ENCODE measurements at regions not wholly inside any gene's neighbourhood (a gene's known extent, or its start where the extent isn't known, plus 50 kb on each side); places are given as distances from the start of the nearest gene placed in this dataset.
"Not testable (repeated sequence)": the region's sequence is repeated elsewhere in the genome, so short reads cannot be mapped to it uniquely, and the experiment has no call there.

- no peak for DNase-seq (ENCODE audit: low read depth in 2 of 2)
Measured at GRCh38 chr22:45061332-45061731, 51.5 kb upstream of the PHF21B start.

- DNase-seq (ENCODE audit: low read depth in 2 of 2) = no peak
Measured at GRCh38 chr22:45064313-45065278, 54.8 kb upstream of the PHF21B start.

DNA sequence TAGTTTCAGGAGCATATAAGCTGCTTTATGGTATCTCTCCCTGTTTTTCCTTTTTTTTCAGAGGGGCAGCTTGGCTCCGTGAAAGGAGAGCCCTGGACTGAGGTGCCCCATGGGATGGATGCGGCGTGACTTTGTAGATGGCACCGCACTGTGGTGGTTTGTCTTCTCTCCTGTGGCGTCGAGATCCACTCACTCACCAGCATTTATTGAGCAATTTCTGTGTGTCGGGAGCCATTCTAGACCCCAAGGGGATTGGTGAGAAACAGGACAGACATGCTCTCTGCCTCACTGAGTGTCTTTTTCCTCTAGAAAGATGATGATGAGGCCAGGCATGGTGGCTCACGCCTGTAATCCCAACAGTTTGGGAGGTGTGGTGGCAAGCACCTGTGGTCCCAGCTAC is 55.9 kb upstream of the PHF21B start:
- no peak for DNase-seq (ENCODE audit: low read depth in 2 of 2)

DNA sequence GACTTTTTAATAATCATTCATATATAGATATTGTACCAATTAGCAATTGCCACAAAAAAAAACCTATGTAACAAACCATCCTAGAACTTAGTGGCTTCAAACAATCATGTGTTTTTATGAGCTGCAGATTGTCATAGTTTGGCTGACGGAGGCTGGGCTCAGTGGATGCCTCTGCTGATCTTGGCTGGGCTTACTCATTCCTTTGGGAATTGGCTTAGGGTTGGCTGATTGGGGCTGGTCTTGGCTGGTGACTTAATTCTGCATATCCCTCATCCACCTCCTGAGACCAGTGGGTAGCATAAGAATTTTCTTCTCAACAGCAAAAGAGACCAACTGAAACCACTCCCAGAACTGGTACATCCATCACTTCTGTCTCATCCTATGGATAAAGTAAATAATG is 57.9 kb upstream of the PHF21B start:
- no peak for DNase-seq (ENCODE audit: low read depth in 2 of 2)

DNA sequence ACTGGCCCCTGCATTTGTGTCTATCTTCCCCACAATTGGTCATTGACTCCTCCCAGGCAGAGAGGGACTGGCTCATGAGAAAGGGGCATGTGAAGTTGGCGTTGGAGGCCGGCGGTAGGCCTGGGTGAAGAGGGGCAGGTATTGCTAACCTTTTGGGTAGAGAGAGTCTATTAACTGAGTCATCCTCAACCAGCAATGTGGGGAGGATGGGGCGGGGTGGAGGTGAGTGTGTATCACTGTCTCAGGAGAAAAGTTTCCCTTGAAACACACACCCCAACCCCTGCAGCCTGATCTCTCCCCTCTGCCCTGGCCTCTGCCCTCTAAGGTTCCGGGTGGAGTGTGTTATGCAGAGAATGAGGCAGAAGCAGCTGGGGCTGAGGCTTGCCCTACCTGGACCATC is 60.1 kb upstream of the PHF21B start:
- no peak for DNase-seq (ENCODE audit: low read depth in 2 of 2)

DNA sequence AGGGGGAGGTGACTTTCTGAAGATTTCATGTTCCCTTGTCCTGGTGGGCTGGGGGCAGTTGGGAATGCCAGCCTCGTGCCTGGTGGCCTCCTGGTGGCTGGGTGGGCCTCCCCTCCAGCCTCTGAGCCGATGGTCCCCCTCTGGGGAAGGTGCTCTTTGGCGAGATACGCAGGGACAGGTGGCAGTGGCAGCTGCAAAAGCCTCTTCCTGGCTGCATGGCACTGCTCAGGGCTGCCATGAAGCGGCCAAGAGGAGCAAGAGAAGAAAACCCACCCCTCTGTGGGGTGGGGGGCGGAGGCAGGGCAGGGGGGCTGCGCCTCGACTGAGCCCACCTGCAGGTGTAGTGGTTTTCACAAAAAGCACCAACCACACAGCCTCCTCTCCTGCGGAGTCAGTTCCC is 61.8 kb upstream of the PHF21B start:
- no peak for DNase-seq (ENCODE audit: low read depth in 2 of 2)

- peak in 1 of 2 donors; percentile 12 for DNase-seq (ENCODE audit: low read depth in 2 of 2)
Measured at GRCh38 chr22:45072322-45072903, 62.6 kb upstream of the PHF21B start.

DNA sequence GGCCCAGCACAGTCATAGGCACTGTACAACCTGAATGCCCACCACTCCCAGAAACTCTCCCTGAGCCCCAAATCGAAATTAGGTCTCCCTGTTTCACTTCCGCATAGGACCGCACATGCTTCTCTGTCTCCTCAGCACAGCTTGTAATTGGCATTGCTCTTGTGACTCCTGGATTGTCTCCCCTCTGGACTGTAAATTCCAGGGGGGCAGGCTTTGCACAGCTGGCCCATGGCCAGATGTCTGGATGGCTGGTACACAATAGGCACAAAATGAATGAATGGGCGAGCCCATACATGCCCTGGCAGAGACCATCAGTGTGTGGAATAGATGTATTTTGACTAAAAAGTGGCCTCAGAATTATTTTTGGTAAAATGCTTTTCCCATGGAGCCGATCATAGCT is 63.3 kb upstream of the PHF21B start:
- no peak for DNase-seq (ENCODE audit: low read depth in 2 of 2)

DNA sequence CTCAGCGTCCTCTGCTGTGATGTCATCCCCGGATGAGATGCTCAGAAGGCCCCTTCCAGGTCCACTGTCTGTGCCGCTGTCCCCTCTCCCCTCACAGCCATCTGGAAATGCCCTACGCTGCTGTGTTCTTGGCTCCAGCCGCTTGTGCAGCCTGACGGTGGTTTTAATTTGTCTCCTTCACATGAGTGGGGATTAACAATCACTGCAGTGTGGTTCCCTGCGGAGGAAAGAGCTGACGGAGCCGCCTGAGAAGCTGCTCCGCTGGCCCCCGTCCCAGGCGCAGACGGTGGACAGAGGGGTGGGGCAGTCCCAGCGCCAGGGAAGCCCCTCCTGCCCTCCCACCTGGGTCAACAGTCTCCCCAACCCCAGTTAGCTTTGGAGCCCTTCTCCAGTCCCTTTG is 67.5 kb upstream of the PHF21B start:
- no peak for DNase-seq (ENCODE audit: low read depth in 2 of 2)

- DNase-seq (ENCODE audit: low read depth in 2 of 2) = no peak
Measured at GRCh38 chr22:45077826-45078334, 68.1 kb upstream of the PHF21B start.

- DNase-seq (ENCODE audit: low read depth in 2 of 2) = no peak
Measured at GRCh38 chr22:45082795-45083194, 73.0 kb upstream of the PHF21B start.

- DNase-seq (ENCODE audit: low read depth in 2 of 2) = no peak
Measured at GRCh38 chr22:45083659-45084305, 74.0 kb upstream of the PHF21B start.

- no peak for DNase-seq (ENCODE audit: low read depth in 2 of 2)
Measured at GRCh38 chr22:45084400-45084920, 74.7 kb upstream of the PHF21B start.

- DNase-seq (ENCODE audit: low read depth in 2 of 2) = no peak
Measured at GRCh38 chr22:45087802-45088201, 75.9 kb upstream of the NUP50 start.

DNA sequence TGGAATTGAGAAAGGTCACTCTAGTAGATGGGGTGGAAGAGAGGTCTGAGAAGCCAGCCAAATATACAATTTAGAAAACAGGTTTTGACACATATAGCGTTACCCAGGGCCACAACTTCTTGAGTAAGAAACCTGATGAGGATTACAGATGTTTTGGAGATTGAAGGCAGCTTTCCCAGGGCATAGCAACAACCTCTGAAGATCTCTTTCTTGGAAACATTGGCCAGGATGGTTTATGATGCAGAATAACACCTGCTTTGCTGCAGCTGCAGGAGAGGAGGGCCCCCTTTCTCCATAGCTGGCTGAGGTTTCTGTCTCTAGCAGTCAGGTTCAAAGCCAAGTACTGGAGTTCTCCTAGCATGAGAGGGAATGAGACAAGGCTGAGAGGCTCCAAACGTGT is 75.1 kb upstream of the NUP50 start:
- no peak for DNase-seq (ENCODE audit: low read depth in 2 of 2)

DNA sequence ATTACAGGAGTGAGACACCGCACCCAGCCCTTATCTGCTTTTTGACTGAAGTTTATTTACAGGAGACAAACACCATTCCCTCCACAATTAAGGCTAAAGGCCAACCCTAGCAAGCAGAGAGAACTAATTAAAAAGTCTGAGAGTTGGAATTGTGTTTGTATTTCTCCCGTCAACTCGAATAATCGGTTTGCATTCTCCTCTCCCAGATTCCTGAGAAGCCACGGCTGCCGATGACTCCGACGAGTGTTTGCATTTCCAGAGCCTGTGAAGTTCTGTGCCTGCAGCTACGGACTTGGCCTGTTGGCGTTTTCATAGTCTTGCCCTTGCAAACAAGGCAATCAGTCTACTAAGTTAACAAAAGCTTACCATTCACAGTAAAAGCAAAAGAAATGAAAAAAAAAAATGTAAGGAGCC is 73.2 kb upstream of the NUP50 start:
- DNase-seq (ENCODE audit: low read depth in 2 of 2) = no peak

DNA sequence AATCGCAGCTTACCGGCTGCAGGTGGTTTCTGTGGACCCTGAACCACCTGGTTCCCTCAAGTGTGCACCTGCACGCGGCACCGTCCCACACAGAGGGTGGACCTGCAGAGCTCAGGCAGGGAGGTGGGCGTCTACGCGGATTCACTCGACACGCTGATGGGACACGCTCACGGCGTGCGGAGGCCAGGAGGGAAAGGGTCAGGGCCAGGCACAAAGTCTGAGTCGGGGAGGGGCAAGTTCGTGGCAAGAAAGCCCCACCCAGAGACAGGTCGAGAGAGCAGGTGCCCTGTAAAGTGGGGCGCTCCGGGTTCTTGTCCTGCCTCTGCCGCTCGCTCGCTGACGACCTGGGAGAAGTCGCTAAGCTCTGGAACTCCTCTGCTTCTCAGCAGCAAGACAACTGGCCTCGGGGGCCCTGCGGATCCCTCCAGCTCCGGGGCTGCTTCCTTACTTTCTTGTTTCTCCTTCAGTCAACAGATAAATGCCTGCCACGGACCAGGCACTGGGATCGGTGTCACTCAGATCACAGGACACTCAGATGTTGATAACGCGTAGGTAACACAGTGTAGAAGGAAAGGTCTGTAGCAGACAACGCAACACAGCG is 72.4 kb upstream of the NUP50 start:
- DNase-seq (ENCODE audit: low read depth in 2 of 2) = no peak

DNA sequence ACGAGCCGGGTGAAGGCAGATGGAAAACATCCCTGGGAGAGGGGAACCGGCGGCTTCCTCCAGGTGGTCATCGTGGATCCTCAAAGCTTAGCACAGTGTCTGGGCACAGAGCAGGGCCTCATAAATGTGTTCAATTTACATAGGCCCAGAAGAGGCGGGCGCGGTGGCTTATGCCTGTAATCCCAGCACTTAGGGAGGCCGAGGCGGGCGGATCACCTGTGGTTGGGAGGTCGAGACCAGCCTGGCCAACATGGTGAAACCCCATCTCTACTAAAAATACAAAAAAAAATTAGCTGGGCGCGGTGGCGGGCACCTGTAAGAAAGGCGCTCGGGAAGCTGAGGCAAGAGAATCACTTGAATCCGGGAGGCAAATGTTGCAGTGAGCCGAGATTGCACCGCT is 71.8 kb upstream of the NUP50 start:
- DNase-seq (ENCODE audit: low read depth in 2 of 2) = not testable (repeated sequence)

DNA sequence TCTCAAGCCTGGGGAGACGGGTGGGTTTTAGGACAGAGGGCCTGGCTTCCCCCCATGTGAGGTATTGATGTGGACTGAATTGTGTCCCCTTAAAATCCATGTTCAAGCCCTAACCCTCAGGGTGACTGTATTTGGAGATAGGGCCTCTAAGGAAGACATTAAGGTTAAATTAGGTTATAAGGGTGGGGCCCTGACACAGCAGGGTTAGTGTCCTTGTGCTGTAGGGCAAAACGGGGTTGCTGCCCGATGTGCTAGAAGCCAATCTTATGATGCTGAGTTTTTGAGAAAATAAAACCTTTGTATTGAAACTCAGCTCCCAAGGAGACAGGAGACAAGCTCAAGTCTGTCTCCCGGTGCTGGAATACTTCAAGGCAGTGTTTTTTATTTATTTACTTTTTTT is 71.1 kb upstream of the NUP50 start:
- DNase-seq (ENCODE audit: low read depth in 2 of 2) = no peak

DNA sequence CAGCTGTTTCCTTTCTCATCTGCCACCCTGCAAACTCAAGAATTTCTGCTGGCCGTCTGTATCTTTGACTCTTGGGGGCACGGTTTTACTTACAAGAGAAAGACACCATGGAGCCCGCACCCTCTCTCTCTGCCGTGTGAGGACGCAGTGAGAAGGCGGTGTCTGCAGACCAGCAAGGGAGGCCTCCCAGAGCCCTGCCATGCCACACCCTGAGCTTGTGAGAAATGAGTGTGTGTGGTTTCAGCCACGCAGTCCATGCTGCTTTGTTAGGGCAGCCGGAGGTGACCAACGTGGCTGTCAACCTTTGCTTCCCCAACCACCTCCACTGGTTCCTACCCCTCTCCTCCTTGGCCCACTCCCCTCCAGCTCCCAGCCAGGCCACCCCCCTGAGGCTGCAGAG is 70.1 kb upstream of the NUP50 start:
- DNase-seq (ENCODE audit: low read depth in 2 of 2) = no peak

DNA sequence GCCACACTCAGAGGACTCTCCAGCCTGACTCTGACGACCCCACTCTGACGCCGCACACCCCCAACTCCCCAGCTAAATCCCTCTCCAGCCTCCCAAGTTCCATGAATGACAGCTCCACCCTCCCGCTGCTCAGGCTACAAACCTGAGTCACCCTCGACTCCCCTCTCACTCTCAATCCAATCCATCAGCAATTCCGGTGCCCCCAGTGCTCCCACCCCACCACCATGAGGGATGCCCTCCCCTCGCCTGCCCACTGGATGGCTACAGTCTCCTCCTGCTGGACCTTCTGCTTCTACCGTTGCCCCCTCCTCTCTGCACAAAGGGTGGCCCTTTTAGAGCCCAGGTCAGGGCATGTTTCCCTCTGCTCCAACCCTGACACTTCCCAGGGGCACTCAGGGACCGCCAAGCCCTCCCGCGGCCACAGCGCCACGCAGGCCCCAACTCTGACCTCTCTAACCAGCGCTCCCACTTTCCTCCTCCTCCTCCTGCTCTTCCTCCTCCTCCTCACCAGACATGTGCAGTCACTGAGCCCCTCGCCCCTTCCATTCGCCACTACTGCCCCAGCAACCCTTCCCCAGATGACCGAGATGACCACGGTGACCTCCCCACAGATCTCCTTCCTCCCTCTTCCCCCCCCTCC is 69.5 kb upstream of the NUP50 start:
- no peak for DNase-seq (ENCODE audit: low read depth in 2 of 2)
